Pulmonary artery endothelial cell (primary cell): ENCODE measurements at regions not wholly inside any gene's neighbourhood (a gene's known extent, or its start where the extent isn't known, plus 50 kb on each side); places are given as distances from the start of the nearest gene placed in this dataset.

Experiments used
- DNase-seq: peaks from one replicate; pipeline ENCODE4 v3.0.0-alpha.2; 2011; ENCODE audit warnings: low read depth, low spot score

DNA sequence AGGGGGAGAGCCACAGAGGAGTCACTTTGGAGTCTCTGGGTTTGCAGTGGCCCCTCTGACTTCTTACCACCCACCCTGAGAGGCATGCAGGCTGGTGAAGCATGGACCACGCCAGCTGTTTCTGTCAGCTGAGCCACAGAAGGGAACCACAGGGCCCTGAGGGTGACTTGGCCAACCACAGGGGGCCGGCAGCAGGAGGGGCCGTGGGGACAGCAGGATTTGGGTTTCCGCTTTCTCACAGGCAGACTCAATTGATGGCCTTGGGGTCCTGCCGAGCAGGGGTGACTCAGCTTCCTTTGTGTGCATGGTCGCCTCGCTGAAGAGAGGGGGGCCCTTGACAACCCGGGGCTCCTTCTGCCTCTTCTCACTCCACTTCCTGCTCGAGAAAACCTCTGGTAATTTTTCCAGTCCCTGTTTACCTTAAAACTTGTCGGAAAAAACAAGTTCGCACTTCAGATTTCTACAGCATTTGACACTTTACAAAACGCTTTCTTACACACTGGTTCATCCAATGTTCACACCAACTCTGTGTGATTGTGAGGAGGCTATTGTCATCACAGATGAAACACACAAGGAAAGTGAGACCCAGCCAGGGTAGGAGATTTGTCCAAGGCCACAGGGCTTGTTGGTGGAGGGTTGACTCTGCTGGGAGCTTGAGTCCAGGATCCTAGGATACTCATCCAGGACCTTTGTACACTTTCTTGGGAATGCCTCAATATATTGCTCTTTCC is 311.2 kb downstream of the LPIN1 start:
- no peak for DNase-seq

DNA sequence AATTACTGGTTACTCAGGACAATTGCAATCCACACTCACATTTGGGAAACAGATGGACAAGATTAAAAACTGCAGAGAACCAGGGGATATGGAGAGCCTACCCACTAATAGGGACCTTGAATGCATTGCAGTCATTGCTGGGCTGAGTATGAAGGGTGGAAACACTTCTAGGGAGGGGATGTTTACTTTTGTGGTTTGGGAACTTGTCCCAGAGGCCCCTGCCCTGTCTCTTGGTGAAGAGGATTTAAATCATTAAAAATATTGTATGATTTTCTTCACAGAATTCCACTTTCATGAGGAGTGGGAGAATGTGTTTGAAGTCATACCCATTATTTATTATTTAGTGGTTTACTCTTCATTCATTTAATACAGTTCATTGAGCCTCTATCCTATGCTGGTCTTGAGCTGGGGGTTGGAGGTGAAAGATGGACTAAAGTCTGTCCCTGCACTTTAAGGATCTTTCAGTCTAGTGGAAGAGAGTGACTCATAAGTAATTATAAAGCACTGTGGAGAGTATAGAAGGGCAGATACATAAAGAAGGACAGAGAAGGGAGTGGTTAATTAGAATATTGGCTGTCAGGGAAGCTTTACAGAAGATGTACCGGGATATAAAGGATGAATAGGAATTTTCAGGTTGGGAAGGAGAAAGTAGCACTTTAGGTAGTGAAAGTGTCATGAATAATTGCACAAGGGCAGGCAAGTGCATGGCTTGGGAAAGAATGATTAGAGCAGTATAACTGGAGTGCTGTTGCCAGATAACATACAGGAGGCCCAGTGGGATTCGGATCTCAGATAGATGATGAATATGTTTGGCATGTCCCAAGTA is 313.4 kb downstream of the LPIN1 start:
- no peak for DNase-seq

DNA sequence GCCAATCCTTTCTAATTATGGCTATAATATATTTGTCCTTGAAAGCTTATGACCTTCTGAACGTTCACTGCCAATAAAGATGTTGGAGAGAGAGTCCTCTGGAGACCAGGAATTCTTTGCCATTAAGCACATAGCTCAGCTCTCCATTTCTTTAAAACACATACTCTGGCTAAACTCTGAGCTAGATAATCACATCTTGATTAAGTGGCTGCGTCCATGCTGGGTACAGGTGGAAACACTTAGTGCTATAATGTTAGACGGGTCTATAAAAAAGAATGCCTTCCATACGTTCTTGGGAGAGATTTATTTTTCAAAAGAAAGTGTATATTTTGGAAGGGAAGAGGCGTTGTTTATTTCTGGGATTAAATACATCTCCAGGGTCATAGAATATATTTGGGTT is 314.5 kb downstream of the LPIN1 start:
- DNase-seq = no peak

DNA sequence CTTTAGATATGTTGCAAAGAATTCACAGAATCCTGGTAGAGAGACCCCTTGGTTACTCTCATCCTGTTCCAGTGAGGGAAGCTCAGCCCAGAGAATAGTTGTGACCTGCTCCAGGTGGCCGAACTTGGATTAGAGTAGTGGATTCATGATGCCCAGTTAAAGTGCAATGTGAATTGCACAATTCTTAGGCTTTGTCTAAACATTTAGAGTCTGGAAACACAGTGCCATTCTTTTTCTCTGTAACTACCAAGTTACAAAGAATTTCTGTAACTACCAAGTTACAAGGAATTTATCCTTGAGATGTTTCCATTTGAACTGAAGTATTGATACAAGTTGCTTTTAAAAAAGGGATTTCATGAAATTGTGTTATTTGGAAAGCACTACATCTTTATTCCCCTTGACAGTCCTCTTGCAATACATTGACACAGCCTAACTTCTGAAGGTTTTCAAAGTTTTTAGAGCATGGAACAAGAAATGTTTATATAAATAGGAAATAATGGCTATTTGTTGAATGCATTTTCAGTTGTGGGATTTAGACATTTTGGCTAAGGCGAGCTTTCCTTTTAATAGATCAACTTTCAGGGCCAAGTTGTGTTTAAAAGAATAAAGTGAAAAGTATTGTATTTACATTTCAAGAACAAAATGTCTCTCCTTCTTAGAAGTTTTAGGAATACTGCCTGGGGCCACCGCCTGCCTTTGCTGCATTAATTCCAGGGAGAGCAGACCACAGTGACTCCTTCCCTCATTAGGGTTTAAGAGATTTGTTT is 315.0 kb downstream of the LPIN1 start:
- no peak for DNase-seq

DNA sequence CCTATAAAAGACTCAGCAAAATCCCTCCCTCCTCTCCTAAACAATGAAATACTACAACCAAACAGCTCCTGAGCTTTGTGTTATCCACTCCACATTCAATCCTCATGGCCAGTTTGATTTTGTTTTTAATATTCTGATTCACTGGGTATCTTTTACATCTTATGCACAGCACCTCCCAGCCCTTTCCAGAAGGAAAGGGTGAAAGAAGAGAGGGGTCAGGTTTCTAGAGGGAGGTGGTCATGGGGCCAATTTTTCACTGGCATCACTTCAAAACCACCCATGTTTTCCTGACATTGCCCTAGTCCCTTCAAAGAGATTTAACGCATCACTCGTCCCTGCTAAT is 315.6 kb downstream of the LPIN1 start:
- DNase-seq = no peak

DNA sequence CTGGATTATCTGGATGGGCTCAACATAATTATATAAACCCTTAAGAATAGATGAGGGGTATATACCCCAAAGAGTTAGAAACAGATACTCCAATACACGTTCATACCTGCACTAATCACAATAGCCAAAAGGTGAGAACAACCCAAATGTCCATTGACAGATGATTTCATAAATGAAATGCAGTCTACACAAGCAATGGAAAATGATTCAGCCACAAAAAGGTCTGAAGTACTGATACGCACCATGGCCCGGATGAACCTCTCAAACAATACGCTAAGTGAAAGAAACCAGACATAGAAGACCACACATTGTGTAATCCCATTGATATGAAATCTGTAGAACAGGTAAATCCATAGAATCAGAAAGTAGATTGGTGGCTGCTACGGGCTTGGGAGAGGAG is 316.8 kb downstream of the LPIN1 start:
- DNase-seq = no peak

DNA sequence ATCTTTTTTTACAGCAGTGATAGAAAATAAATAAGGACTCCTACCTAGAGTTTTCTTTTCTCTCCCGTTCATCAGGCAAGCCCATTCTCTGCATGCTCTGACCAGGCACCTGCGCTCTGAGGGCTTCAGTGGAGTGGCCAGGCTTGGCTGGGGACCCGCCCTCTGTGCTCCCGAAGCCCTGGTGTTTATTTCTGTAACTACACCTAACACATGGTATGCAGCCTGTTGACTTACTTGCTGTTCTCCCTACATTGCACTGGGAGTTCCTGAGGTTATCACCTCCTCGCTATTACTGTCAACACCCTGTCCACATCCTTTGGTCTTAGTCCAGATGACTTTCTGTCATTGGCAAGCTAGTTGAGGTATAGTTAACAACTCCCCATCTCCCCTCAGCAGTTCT is 317.7 kb downstream of the LPIN1 start:
- no peak for DNase-seq

DNA sequence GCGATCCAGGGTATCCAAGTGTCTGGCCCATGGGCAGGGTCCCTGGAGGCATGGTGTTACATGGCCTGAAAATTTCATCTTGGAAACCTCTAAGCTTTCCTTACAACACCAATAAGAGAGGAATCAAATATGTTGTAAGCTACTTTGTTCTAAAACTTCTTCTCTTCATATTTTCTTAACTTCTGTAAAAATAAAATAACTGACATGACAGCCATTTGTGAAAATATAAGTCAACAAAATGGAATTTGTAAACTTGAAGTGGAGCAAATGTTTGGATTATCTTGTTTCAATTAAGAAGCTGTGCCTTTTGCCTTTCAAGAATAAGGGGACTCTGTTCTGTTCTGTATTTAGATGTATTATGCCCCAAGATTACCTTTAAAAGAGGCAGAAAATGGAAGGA is 319.7 kb downstream of the LPIN1 start:
- no peak for DNase-seq

DNA sequence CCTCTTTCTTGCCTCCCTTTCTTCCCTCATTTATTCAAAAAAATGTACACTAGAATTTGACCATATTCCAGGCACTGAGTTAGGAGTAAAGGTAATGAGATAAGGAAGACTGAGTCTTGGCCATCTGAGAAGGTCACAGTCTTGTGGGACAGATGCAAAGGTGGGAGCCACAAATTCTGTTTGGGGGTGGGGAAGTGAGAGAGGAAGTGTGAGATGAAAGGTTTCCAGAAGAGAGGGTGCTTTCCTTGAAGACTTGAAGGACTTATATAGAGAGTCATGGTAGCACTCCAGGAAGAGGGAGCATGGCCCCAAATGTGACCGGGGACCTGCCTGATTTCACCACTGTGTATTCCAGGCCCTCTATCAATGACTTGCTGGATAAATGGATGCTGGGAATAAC is 320.6 kb downstream of the LPIN1 start:
- no peak for DNase-seq

DNA sequence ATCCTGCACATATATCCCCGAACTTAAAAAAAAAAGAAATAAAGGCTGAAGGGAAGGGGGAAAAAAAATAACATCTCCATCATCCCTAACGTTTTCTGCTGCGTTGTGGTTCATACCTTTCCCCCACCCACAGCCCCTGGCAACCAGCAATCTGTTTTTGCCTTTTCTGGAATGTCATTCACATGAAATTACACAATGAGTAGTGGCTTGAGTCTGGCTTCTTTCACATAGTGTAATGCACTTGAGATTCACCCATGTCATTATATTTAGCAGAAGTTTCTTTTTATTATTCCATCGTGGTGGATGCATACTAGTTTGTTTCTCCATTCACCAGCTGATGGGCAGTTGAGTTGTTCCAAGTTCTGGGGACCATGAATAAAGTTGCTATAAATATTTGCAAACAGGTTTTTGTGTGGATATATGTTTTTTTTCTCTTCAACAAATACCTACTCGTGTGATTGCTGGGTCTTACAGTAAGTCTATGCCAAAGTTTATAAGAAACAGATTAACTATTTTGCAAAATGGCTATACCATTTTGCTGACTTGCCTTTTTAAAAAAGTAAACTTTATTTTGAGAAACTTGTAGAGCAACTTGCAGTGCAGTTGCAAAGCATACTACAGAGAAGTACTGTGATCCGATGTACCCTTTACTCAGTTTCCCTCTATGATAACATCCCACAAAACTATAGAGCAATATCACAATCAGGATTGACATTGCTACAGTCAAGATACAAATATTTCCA is 322.5 kb downstream of the LPIN1 start:
- DNase-seq = no peak

DNA sequence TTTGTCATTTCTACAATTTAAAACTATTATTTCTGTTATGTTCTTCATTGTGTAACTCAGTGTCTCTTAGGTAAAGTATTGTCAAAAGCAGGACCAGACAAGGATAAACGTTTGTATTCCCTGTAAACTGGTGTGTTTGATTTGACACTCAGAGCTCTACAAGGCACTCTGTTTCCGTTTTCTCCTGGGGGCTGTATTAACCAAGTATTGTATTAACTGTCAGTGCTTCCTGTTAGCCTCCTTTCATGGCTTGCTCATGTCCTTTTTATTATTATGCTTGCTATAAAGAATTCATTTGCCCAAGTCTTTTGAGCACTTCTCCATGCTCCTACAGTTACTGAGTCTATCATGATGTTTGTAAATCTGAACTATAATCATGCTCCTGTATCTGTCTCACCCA is 323.7 kb downstream of the LPIN1 start:
- no peak for DNase-seq

DNA sequence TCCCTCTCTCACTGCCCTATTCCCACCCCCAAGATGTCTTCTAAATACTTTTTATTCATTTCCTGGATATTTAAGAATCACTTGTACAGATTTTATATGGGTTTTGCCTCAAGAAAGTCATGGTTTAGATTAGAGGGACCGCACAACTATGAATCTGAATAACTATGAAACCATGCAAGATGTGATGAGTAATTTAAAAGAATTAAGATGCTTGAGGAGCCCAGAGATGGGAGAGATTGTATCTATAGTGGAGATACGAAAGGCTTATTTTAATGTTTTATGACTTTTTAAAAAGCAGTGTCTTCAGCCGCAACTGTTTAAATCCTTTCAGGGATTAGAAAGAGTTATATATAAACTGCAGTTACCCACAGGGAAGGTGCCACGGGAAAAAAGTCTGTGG is 324.1 kb downstream of the LPIN1 start:
- no peak for DNase-seq

DNA sequence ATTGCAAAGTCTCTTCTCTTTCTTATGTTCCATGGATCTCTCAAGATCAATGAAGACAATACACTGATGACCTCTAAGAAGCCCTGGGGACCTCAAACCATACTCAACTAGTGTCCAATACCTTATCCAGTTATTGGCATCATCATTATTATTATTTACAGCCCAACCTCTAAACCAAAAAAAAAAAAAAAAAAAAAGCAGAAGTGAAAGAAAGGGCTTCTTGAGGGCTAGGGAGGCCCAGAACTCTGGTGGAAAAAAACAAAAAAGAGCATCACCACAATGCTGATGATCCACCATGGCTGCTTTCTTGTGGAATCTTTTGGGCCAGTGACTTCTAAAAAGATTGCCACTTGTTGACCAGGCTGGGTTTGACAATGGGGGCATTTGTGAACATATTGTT is 324.9 kb downstream of the LPIN1 start:
- DNase-seq = no peak

DNA sequence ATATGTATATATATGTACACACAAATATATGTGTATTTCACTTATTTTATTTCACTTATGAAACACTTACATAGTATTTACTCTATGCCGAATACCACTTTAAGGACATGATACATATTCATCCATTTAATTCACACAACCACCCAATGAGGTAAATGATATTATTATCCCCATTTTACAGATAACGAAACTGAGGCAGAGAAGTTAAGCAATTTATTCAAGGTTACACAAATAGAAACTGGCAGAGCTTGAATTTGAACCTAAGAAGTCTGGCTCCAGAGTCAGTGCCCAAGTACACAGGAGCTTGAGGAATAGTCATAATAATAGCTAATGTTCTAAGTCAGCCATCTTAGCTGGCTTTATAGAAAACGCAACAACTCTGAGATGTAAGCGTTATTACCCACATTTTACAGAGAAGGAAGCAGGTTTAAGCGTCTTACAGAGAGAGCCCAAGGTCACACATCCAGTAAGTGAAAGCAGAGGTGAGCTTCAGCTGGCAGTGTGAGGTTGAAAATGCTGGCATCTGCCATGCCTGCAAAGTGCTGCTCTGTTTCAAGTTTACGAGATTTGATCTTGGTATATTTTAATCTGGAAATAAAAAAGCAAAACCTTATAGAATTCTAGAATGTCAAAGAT is 326.9 kb downstream of the LPIN1 start:
- DNase-seq = no peak

DNA sequence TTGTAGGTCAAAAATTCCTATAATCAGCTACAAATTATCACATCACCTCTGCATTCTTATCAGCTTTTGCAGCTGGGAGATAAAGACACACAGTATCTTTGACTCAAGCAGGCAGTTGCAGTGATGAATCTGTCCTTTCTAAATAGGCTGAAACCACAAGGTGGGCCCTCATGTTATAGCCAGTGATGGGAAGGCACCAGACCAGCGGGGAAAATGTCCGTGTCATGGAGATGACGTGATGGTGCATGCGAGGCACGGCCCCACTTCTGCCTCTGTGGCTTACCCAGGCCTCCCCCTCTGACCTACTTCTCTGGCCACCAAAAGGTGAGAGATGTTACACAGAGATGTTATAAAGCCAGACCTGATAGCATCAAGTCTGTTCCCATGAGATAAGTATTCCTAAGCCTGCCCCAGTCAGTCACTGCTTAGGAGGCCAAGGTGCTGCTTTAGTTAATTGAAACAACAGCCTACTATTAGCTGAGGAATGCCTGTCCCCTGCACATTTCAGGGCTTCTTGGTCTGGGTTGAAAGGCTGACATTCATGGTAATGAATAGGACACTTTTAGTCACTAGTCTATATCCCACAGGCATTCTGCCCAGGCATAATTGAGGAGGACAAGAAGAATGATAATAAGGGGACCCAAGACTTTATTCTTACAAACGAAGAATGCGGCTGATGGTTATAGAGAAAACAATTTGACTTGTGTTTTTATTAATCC is 327.9 kb downstream of the LPIN1 start:
- DNase-seq = no peak

DNA sequence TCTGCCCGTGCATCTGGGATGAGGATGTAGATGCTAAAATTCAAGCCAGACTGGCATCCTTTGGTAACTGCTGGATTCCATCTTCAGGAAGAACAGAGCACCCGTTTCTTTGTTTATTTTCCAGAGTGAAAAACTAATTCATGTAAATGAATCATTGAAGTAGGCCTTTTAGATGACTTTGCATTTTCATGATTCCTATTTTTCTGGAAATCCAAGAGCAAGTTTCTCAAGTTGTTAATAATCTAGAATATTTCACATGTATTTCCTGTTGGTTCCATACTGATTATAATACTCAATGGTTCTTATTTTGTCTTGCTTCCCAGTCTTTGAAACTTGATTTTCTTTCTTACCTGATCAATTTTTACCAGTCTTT is 328.4 kb downstream of the LPIN1 start:
- DNase-seq = no peak

DNA sequence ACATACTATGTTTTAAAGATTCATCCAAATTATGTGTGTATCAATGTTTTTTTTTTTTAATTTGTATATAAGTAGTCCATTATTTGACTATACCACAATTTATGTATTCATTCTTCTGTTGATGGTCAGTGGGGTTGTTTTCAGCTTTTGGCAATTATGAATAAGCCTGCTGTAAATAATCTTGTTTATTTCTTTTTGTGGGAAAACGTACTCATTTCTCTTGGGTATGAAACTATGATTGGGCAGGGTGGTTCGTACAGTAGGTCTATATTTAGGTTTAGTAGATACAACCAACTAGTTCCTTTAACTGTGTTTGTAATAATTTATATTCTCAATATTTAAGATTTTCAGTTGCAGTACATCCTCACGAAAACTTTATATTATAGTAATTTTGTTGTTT is 329.2 kb downstream of the LPIN1 start:
- DNase-seq = no peak

DNA sequence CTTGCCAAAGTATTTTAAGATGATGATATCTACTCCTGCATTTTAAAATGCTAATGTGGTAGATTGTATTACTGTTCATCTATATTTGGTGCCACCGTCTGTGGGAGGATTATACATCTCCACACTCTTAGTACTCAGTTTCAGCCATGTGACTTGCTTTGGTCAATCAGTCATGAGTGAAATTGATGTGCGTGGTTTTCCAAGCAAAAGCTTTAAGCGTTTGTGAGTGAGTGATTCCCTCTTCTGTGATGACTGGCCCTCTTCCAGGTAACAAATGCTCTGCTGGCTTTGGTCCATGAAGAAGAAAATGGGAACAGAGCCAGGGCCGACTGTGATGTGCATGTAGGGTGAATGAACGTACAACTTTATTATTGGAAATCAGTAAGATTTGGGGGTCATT is 330.4 kb downstream of the LPIN1 start:
- no peak for DNase-seq

DNA sequence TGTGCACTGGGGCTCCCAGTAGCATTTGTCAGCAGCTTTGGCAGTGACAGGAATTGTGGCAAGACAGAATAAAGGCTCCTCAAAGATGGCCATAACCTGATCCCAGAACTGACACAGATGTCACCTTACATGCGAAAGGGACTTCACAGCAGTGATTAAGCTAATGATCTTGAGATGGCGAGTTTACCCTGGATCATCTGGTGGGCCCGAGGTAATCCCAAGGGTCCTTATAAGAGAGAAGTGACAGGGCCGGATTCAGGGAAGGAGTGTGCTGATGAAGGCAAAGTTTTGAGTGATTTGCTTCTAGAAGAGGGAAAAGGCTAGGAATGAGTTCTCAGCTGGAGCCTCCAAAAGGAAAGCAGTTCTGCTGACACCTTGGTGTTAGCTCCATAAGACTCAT is 333.9 kb downstream of the LPIN1 start:
- DNase-seq = no peak

DNA sequence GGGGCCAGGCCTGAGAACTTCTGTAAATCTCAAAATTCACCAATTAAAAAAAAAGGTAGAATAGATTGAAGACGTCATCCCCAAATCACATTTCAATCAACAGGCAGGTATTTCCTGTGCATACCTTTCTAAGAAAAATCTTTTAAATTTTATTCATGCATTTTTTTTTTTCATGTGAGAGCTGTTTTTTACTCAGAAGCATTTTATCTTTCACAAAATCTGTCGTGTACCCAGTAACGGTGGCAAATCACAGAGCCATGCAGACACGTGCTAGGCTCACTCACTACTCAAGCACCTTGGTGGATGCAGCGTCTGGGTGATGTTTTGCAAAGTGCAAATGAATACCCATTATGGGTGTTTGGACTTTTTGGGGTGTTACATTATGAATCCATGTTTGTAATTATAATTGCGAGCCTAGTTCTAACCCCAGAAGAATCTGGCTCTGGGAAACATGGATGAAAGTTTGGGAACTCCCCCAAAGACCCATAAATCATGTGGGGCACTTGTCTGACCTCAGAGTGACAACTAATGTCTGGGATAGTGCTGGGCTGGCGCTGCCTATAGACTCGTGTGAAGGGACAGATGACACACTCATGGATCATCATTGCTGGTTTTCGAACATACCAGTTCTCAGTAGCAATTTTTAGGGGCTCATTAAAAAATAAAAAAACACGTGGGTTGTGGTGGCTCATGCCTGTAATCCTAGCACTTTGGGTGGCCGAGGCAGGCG is 335.2 kb downstream of the LPIN1 start:
- DNase-seq = no peak
